B cell (primary cell): ENCODE measurements at regions not wholly inside any gene's neighbourhood (a gene's known extent, or its start where the extent isn't known, plus 50 kb on each side); places are given as distances from the start of the nearest gene placed in this dataset.

ENCODE experiments used
- ATAC-seq: fragments of 200-7000 bp; cut with Tn5 transposase; one replicate; pipeline ENCODE4 v1.10.0; 2021; ENCODE audit warnings: low read depth, mild to moderate bottlenecking, moderate number of reproducible peaks, moderate library complexity
- CTCF ChIA-PET: fragments of 350-600 bp; sonication (Branson Sonifier 250); formaldehyde crosslinking; loops from one replicate; lab custom pipeline; 2021; ENCODE audit warnings: antibody characterized with exemption, inconsistent platforms; lab: Charles Lee
- POLR2A ChIA-PET: fragments of 350-600 bp; sonication (Branson Sonifier 250); formaldehyde crosslinking; loops from one replicate; lab custom pipeline; 2021; ENCODE audit warnings: antibody characterized with exemption; lab: Charles Lee
- DNase-seq: peaks from one replicate; pipeline ENCODE4 v3.0.0; 2013
- H2AFZ ChIP-seq: 2 replicates; pipeline ENCODE4 v1.6.1; 2012; ENCODE audit warnings: mild to moderate bottlenecking, low read depth, low read length; ENCODE audit not compliant: insufficient read depth, poor library complexity, severe bottlenecking
- H3K27ac ChIP-seq, 2 donors: 1 replicate in 1 of 2; 2 replicates in 1 of 2; pipeline ENCODE4 v1.5.1; 2012 to 2013; ENCODE audit warnings: low read length in 2 of 2, mild to moderate bottlenecking in 2 of 2, moderate library complexity in 1 of 2
- H3K27me3 ChIP-seq, 4 experiments: fragments of 200-600 bp in 1 of 4; sonication (generic) in 1 of 4; replicated peaks in 1 of 4; 1 replicate in 2 of 4; 2 replicates in 2 of 4; pipeline versions ENCODE4 v1.6.1 to v1.7.0; 2013 to 2016; ENCODE audit warnings: low read length in 3 of 4, mild to moderate bottlenecking in 2 of 4, mixed read lengths in 1 of 4, moderate library complexity in 1 of 4; ENCODE audit not compliant: insufficient read depth in 4 of 4, control insufficient read depth in 3 of 4; ENCODE audit errors: control extremely low read depth in 1 of 4
- H3K36me3 ChIP-seq, 2 experiments: replicated peaks in 1 of 2; 1 replicate in 1 of 2; 2 replicates in 1 of 2; pipeline versions ENCODE4 v1.6.1 to v1.7.1; 2013; ENCODE audit warnings: low read length in 1 of 2; ENCODE audit not compliant: insufficient read depth in 2 of 2, control insufficient read depth in 1 of 2; ENCODE audit errors: control extremely low read depth in 1 of 2, extremely low read depth in 1 of 2
- H3K4me1 ChIP-seq, 2 donors: fragments of 200-600 bp in 1 of 2; sonication (generic) in 1 of 2; 1 replicate in 1 of 2; 2 replicates in 1 of 2; pipeline versions ENCODE4 v1.5.1 to v1.6.1; 2013 to 2017; ENCODE audit warnings: low read length in 2 of 2; ENCODE audit not compliant: control insufficient read depth in 2 of 2, insufficient read depth in 2 of 2
- H3K4me2 ChIP-seq: replicated peaks from 2 replicates; pipeline ENCODE3; 2012; ENCODE audit warnings: mild to moderate bottlenecking, low read depth, low read length; ENCODE audit not compliant: poor library complexity, severe bottlenecking
- H3K4me3 ChIP-seq, 5 experiments: fragments of 200-600 bp in 1 of 5; sonication (generic) in 1 of 5; 1 replicate in 3 of 5; 2 replicates in 2 of 5; pipeline versions ENCODE4 v1.5.1 to v1.7.0; 2011 to 2016; ENCODE audit warnings: low read length in 4 of 5, mild to moderate bottlenecking in 4 of 5, low read depth in 2 of 5, control low read depth in 1 of 5, moderate library complexity in 1 of 5; ENCODE audit not compliant: insufficient read depth in 1 of 5; ENCODE audit errors: control extremely low read depth in 1 of 5, extremely low read depth in 1 of 5
- H3K79me2 ChIP-seq: fragments of 200-600 bp; sonication (generic); one replicate; pipeline ENCODE4 v1.6.0; 2016; ENCODE audit warnings: low read length; ENCODE audit not compliant: control insufficient read depth, insufficient read depth
- H3K9ac ChIP-seq: fragments of 200-600 bp; sonication (generic); 2 replicates; pipeline ENCODE4 v1.6.1; 2017; ENCODE audit warnings: mild to moderate bottlenecking, low read length, moderate library complexity
- H3K9me3 ChIP-seq, 3 donors: one replicate each; pipeline versions ENCODE4 v1.6.1 to v1.7.1; 2013; ENCODE audit warnings: low read length in 2 of 3; ENCODE audit not compliant: control insufficient read depth in 2 of 3, insufficient read depth in 1 of 3; ENCODE audit errors: control extremely low read depth in 1 of 3
- H4K20me1 ChIP-seq: 2 replicates; pipeline ENCODE4 v1.6.0; 2012; ENCODE audit warnings: mild to moderate bottlenecking, low read length; ENCODE audit not compliant: insufficient read depth, control insufficient read depth, poor library complexity, severe bottlenecking
- H3K27ac Mint-ChIP-seq: one replicate; pipeline ENCODE4 v1.8.0; 2021; ENCODE audit warnings: mixed read lengths
- H3K27me3 Mint-ChIP-seq: one replicate; pipeline ENCODE4 v1.8.0; 2021; ENCODE audit warnings: mixed read lengths
- H3K4me1 Mint-ChIP-seq: one replicate; pipeline ENCODE4 v1.8.0; 2021; ENCODE audit warnings: mixed read lengths
- H3K4me3 Mint-ChIP-seq: one replicate; pipeline ENCODE4 v1.8.0; 2021; ENCODE audit warnings: mixed read lengths
- H3K9me3 Mint-ChIP-seq: one replicate; pipeline ENCODE4 v1.8.0; 2022; ENCODE audit warnings: mixed read lengths; ENCODE audit not compliant: insufficient read depth
- EZH2 ChIP-seq: IDR thresholded peaks from 2 replicates; pipeline ENCODE4 v1.6.1; 2012; ENCODE audit warnings: borderline replicate concordance, low read depth, mild to moderate bottlenecking, moderate library complexity, low read length; ENCODE audit not compliant: insufficient read depth, poor library complexity, severe bottlenecking
- WGBS: methylation state at CpG from one replicate; pipeline ENCODE4 v1.1.5; 2013; ENCODE audit warnings: missing lambda C conversion rate; ENCODE audit not compliant: insufficient coverage; 5-methylcytosine and 5-hydroxymethylcytosine counted together
- intact Hi-C: fragments of 100-400 bp; cut with micrococcal nuclease; formaldehyde crosslinking; loops from one replicate; pipeline ENCODE4 v1.10.0; 2022
- TF ChIP-seq, protein P1 (sequence below): fragments of 200-600 bp; IDR thresholded peaks from one replicate; pipeline ENCODE4 v1.8.0; 2022; ENCODE audit warnings: antibody characterized with exemption, mild to moderate bottlenecking

- no peaks in the 10 kb centered on the region for H3K36me3 ChIP-seq
- no peak overlapping the region for H2AFZ ChIP-seq
- no peak overlapping the region for H3K4me3 Mint-ChIP-seq
- WGBS: 20% methylated on average over 1 of the region's 2 CpGs
- H3K27me3 ChIP-seq: no peaks in the 10 kb centered on the region
- no peaks in the 10 kb centered on the region for H3K9me3 Mint-ChIP-seq
- ChIA-PET CTCF (no interaction called here), POLR2A (no interaction called here)
- H3K27ac Mint-ChIP-seq: no peak overlapping the region
- no peak overlapping the region for H3K4me2 ChIP-seq
- H3K4me1 Mint-ChIP-seq: no peaks in the 10 kb centered on the region
- H3K4me1 ChIP-seq: no peaks in the 10 kb centered on the region
- no peaks in the 10 kb centered on the region for H4K20me1 ChIP-seq
- TF ChIP-seq, protein P1, sequence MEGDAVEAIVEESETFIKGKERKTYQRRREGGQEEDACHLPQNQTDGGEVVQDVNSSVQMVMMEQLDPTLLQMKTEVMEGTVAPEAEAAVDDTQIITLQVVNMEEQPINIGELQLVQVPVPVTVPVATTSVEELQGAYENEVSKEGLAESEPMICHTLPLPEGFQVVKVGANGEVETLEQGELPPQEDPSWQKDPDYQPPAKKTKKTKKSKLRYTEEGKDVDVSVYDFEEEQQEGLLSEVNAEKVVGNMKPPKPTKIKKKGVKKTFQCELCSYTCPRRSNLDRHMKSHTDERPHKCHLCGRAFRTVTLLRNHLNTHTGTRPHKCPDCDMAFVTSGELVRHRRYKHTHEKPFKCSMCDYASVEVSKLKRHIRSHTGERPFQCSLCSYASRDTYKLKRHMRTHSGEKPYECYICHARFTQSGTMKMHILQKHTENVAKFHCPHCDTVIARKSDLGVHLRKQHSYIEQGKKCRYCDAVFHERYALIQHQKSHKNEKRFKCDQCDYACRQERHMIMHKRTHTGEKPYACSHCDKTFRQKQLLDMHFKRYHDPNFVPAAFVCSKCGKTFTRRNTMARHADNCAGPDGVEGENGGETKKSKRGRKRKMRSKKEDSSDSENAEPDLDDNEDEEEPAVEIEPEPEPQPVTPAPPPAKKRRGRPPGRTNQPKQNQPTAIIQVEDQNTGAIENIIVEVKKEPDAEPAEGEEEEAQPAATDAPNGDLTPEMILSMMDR: no peak
- no peak for TF ChIP-seq EZH2
- ATAC-seq (no peak), DNase-seq (no peak)
- H3K79me2 ChIP-seq: no peaks in the 10 kb centered on the region
- H3K27me3 Mint-ChIP-seq: peaks cover 17% of the 10 kb centered on the region
- H3K9me3 ChIP-seq: no peaks in the 10 kb centered on the region
- intact Hi-C loops: no loop called here
- H3K27ac ChIP-seq: no peak overlapping the region
- H3K4me3 ChIP-seq: no peak overlapping the region
- no peak overlapping the region for H3K9ac ChIP-seq
These were observed 612.5 kb downstream of the IRS1 start for GRCh38 chr2:226187156-226187555.

- ChIA-PET CTCF (no interaction called here), POLR2A (no interaction called here)
- Histone ChIP-seq H3K27ac (no peak overlapping the region), H3K36me3 (no peaks in the 10 kb centered on the region), H3K9me3 (no peaks in the 10 kb centered on the region), H4K20me1 (no peaks in the 10 kb centered on the region), H3K79me2 (no peaks in the 10 kb centered on the region), H3K4me2 (no peak overlapping the region), H3K4me1 (no peaks in the 10 kb centered on the region), H3K4me3 (no peak overlapping the region), H3K9ac (no peak overlapping the region), H3K27me3 (no peaks in the 10 kb centered on the region), H2AFZ (no peak overlapping the region)
- H3K4me1 Mint-ChIP-seq: no peaks in the 10 kb centered on the region
- no peak overlapping the region for H3K27ac Mint-ChIP-seq
- DNase-seq (no peak), ATAC-seq (no peak)
- intact Hi-C loops: no loop called here
- H3K4me3 Mint-ChIP-seq: no peak overlapping the region
- no peaks in the 10 kb centered on the region for H3K9me3 Mint-ChIP-seq
- WGBS: no CpG with 5 or more reads among the region's 3 CpGs
- peaks cover 18% of the 10 kb centered on the region for H3K27me3 Mint-ChIP-seq
- TF ChIP-seq EZH2: no peak
- TF ChIP-seq, protein P1: no peak
These were observed 613.9 kb downstream of the IRS1 start for GRCh38 chr2:226185616-226186211.
